ENCODE measurements at regions not wholly inside any gene's neighbourhood (a gene's known extent, or its start where the extent isn't known, plus 50 kb on each side); places are given as distances from the start of the nearest gene placed in this dataset.

GRCh38 chr16:9457215-9457614 lies 365.8 kb downstream of the HAPSTR1 start:
- DNase-seq (ENCODE audit: low spot score) = no peak
- TF ChIP-seq CTCF (IDR thresholded peaks at IDR 0.05; ENCODE audit: extremely low read depth, missing control alignments) = no peak

GRCh38 chr16:9458816-9459215 lies 367.4 kb downstream of the HAPSTR1 start:
- DNase-seq (ENCODE audit: low spot score) = no peak
- no peak for TF ChIP-seq CTCF (IDR thresholded peaks at IDR 0.05; ENCODE audit: extremely low read depth, missing control alignments)

GRCh38 chr16:9462984-9463383 lies 371.5 kb downstream of the HAPSTR1 start:
- no peak for TF ChIP-seq CTCF (IDR thresholded peaks at IDR 0.05; ENCODE audit: extremely low read depth, missing control alignments)
- DNase-seq (ENCODE audit: low spot score) = no peak

GRCh38 chr16:9463461-9463860 lies 372.0 kb downstream of the HAPSTR1 start:
- DNase-seq (ENCODE audit: low spot score) = no peak
- no peak for TF ChIP-seq CTCF (IDR thresholded peaks at IDR 0.05; ENCODE audit: extremely low read depth, missing control alignments)

GRCh38 chr16:9465161-9465560 lies 373.7 kb downstream of the HAPSTR1 start:
- DNase-seq (ENCODE audit: low spot score) = no peak
- no peak for TF ChIP-seq CTCF (IDR thresholded peaks at IDR 0.05; ENCODE audit: extremely low read depth, missing control alignments)

- TF ChIP-seq CTCF (IDR thresholded peaks at IDR 0.05; ENCODE audit: extremely low read depth, missing control alignments) = no peak
- DNase-seq (ENCODE audit: low spot score) = no peak
Observed at GRCh38 chr16:9469512-9469911, 378.1 kb downstream of the HAPSTR1 start.

GRCh38 chr16:9476744-9477143 lies 385.3 kb downstream of the HAPSTR1 start:
- no peak for DNase-seq (ENCODE audit: low spot score)
- no peak for TF ChIP-seq CTCF (IDR thresholded peaks at IDR 0.05; ENCODE audit: extremely low read depth, missing control alignments)

Measured in GM20000 (cell line).